HAP-1 (cell line): ENCODE measurements at regions not wholly inside any gene's neighbourhood (a gene's known extent, or its start where the extent isn't known, plus 50 kb on each side); places are given as distances from the start of the nearest gene placed in this dataset.
A peak's percentile ranks its signal among the peaks of the same experiment; 100 is the strongest.
"Not testable (repeated sequence)": the region's sequence is repeated elsewhere in the genome, so short reads cannot be mapped to it uniquely, and the experiment has no call there.

Experiments
- DNase-seq, 2 experiments: peaks; one replicate each; pipeline ENCODE4 v3.0.0-alpha.2; 2016 to 2020; ENCODE audit warnings: low spot score in 2 of 2
- H3K27me3 ChIP-seq: fragments of 250-450 bp; sonication (Bioruptor Pico); 2 replicates; pipeline ENCODE4 v1.5.1; 2020; ENCODE audit warnings: low read depth, mild to moderate bottlenecking, moderate library complexity
- H3K36me3 ChIP-seq: fragments of 250-450 bp; sonication (Bioruptor Pico); replicated peaks from 2 replicates; pipeline ENCODE4 v1.5.1; 2020; ENCODE audit warnings: mild to moderate bottlenecking
- H3K4me1 ChIP-seq: fragments of 250-450 bp; sonication (Bioruptor Pico); 2 replicates; pipeline ENCODE4 v1.5.1; 2020; ENCODE audit warnings: mild to moderate bottlenecking
- H3K4me3 ChIP-seq: fragments of 250-450 bp; sonication (Bioruptor Pico); 2 replicates; pipeline ENCODE4 v1.5.1; 2020; ENCODE audit warnings: mild to moderate bottlenecking, moderate library complexity
- H3K9me3 ChIP-seq: fragments of 250-450 bp; sonication (Bioruptor Pico); 2 replicates; pipeline ENCODE4 v1.5.1; 2020; ENCODE audit warnings: mild to moderate bottlenecking, moderate library complexity
- in situ Hi-C: fragments of 300-500 bp; cut with MboI; formaldehyde crosslinking; loops from 3 replicates; pipeline ENCODE4 v1.14.3; 2020; ENCODE audit warnings: low sequenced_read_pairs, inconsistent platforms, mixed read lengths

GRCh38 chr9:97786341-97786740, 66.7 kb upstream of the FOXE1 start:
- in situ Hi-C loops: no loop called here
- no peaks in the 10 kb centered on the region for H3K36me3 ChIP-seq
- no peaks in the 10 kb centered on the region for H3K4me1 ChIP-seq
- no peaks in the 10 kb centered on the region for H3K9me3 ChIP-seq
- DNase-seq: no peak
- H3K27me3 ChIP-seq: no peaks in the 10 kb centered on the region
- H3K4me3 ChIP-seq: no peak overlapping the region

- Histone ChIP-seq H3K36me3 (no peaks in the 10 kb centered on the region), H3K9me3 (no peaks in the 10 kb centered on the region), H3K4me3 (no peak overlapping the region), H3K4me1 (no peaks in the 10 kb centered on the region), H3K27me3 (no peaks in the 10 kb centered on the region)
- no peak for DNase-seq
- in situ Hi-C loops: no loop called here
Measured at GRCh38 chr9:97787551-97787950, 65.5 kb upstream of the FOXE1 start.

- in situ Hi-C loops: no loop called here
- Histone ChIP-seq H3K9me3 (no peaks in the 10 kb centered on the region), H3K27me3 (no peaks in the 10 kb centered on the region), H3K36me3 (no peaks in the 10 kb centered on the region), H3K4me3 (no peak overlapping the region), H3K4me1 (no peaks in the 10 kb centered on the region)
- DNase-seq: no peak
Measured at GRCh38 chr9:97788763-97789663, 64.0 kb upstream of the FOXE1 start.

GRCh38 chr9:97790542-97790941, 62.5 kb upstream of the FOXE1 start:
- DNase-seq: no peak
- Histone ChIP-seq H3K27me3 (no peaks in the 10 kb centered on the region), H3K36me3 (no peaks in the 10 kb centered on the region), H3K4me1 (no peaks in the 10 kb centered on the region), H3K9me3 (peaks cover 3% of the 10 kb centered on the region; the same call in 1 of the 2 replicates), H3K4me3 (no peak overlapping the region)
- in situ Hi-C loops: no loop called here

- Histone ChIP-seq H3K36me3 (no peaks in the 10 kb centered on the region), H3K4me1 (no peaks in the 10 kb centered on the region), H3K27me3 (no peaks in the 10 kb centered on the region), H3K9me3 (peaks cover 3% of the 10 kb centered on the region; the same call in 1 of the 2 replicates), H3K4me3 (no peak overlapping the region)
- in situ Hi-C loops: no loop called here
- no peak for DNase-seq
Measured at GRCh38 chr9:97791542-97791941, 61.5 kb upstream of the FOXE1 start.

GRCh38 chr9:97793067-97793466, 60.0 kb upstream of the FOXE1 start:
- H3K27me3 ChIP-seq: no peaks in the 10 kb centered on the region
- H3K9me3 ChIP-seq: peaks cover 3% of the 10 kb centered on the region; the same call in 1 of the 2 replicates
- no peak for DNase-seq
- no peak overlapping the region for H3K4me3 ChIP-seq
- no peaks in the 10 kb centered on the region for H3K36me3 ChIP-seq
- no peaks in the 10 kb centered on the region for H3K4me1 ChIP-seq
- in situ Hi-C loops: no loop called here

- Histone ChIP-seq H3K4me3 (no peak overlapping the region), H3K9me3 (peaks cover 3% of the 10 kb centered on the region; the same call in 1 of the 2 replicates), H3K27me3 (no peaks in the 10 kb centered on the region), H3K4me1 (no peaks in the 10 kb centered on the region), H3K36me3 (no peaks in the 10 kb centered on the region)
- DNase-seq: no peak
- in situ Hi-C loops: no loop called here
Measured at GRCh38 chr9:97794666-97795065, 58.4 kb upstream of the FOXE1 start.

- H3K9me3 ChIP-seq, H3K27me3 ChIP-seq, H3K4me1 ChIP-seq, H3K36me3 ChIP-seq, in situ Hi-C loops, H3K4me3 ChIP-seq, DNase-seq: not testable (repeated sequence)
Measured at GRCh38 chr9:97796176-97796575, 56.9 kb upstream of the FOXE1 start.

- no peak for DNase-seq
- Histone ChIP-seq H3K4me1 (peaks cover 5% of the 10 kb centered on the region; the same call in 1 of the 2 replicates), H3K9me3 (no peaks in the 10 kb centered on the region), H3K4me3 (no peak overlapping the region), H3K36me3 (no peaks in the 10 kb centered on the region), H3K27me3 (0 out of 2 replicates have a peak, but pooled peaks cover 2% of the 10 kb centered on the region)
- in situ Hi-C loops: no loop called here
Measured at GRCh38 chr9:97801180-97801579, 51.8 kb upstream of the FOXE1 start.

GRCh38 chr9:97802276-97802675, 50.8 kb upstream of the FOXE1 start:
- H3K4me3 ChIP-seq: no peak overlapping the region
- no peak for DNase-seq
- peaks cover 8% of the 10 kb centered on the region; the same call in 1 of the 2 replicates for H3K27me3 ChIP-seq
- H3K9me3 ChIP-seq: no peaks in the 10 kb centered on the region
- in situ Hi-C loops: no loop called here
- no peaks in the 10 kb centered on the region for H3K36me3 ChIP-seq
- H3K4me1 ChIP-seq: peaks cover 5% of the 10 kb centered on the region; the same call in 1 of the 2 replicates

- Histone ChIP-seq H3K4me1 (peaks cover 5% of the 10 kb centered on the region; the same call in 1 of the 2 replicates), H3K4me3 (peak overlapping the region; percentile 37), H3K36me3 (no peaks in the 10 kb centered on the region), H3K9me3 (no peaks in the 10 kb centered on the region), H3K27me3 (peaks cover 8% of the 10 kb centered on the region; the same call in 1 of the 2 replicates)
- in situ Hi-C loops: no loop called here
- peak; percentile 13 to 78 for DNase-seq
Measured at GRCh38 chr9:97803167-97804058, 49.6 kb upstream of the FOXE1 start.
